NT2/D1 (cell line): ENCODE measurements at regions not wholly inside any gene's neighbourhood (a gene's known extent, or its start where the extent isn't known, plus 50 kb on each side); places are given as distances from the start of the nearest gene placed in this dataset.

ENCODE experiments used
- DNase-seq: peaks from one replicate; pipeline ENCODE4 v3.0.0-alpha.2; 2011; ENCODE audit warnings: low read depth, low spot score
- H3K27me3 ChIP-seq: 2 replicates; pipeline ENCODE4 v1.6.0; 2011; ENCODE audit warnings: mild to moderate bottlenecking; ENCODE audit not compliant: insufficient read length, insufficient read depth
- H3K36me3 ChIP-seq: 2 replicates; pipeline ENCODE4 v1.6.1; 2011; ENCODE audit warnings: mild to moderate bottlenecking, low read length, mixed read lengths; ENCODE audit not compliant: insufficient read depth, insufficient read length
- H3K4me1 ChIP-seq: 2 replicates; pipeline ENCODE4 v1.5.1; 2011; ENCODE audit not compliant: insufficient read depth, insufficient read length
- H3K4me3 ChIP-seq: 2 replicates; pipeline ENCODE4 v1.5.1; 2011; ENCODE audit warnings: low read depth; ENCODE audit not compliant: insufficient read length
- H3K9ac ChIP-seq: 2 replicates; pipeline ENCODE4 v1.6.0; 2011; ENCODE audit warnings: low read depth; ENCODE audit not compliant: insufficient read length
- H3K9me3 ChIP-seq: 2 replicates; pipeline ENCODE4 v1.5.1; 2011; ENCODE audit warnings: mild to moderate bottlenecking, low read length; ENCODE audit not compliant: insufficient read depth
- SUZ12 ChIP-seq: IDR thresholded peaks from 2 replicates; pipeline ENCODE4 v1.6.1; 2011; ENCODE audit not compliant: insufficient read length, insufficient read depth; ENCODE audit errors: extremely low read depth
- YY1 ChIP-seq: IDR thresholded peaks from 2 replicates; pipeline ENCODE4 v1.6.1; 2011; ENCODE audit not compliant: insufficient read length, insufficient read depth
- ZNF274 ChIP-seq: IDR thresholded peaks from 2 replicates; pipeline ENCODE4 v1.6.1; 2011; ENCODE audit warnings: mild to moderate bottlenecking, low read depth, low read length

DNA sequence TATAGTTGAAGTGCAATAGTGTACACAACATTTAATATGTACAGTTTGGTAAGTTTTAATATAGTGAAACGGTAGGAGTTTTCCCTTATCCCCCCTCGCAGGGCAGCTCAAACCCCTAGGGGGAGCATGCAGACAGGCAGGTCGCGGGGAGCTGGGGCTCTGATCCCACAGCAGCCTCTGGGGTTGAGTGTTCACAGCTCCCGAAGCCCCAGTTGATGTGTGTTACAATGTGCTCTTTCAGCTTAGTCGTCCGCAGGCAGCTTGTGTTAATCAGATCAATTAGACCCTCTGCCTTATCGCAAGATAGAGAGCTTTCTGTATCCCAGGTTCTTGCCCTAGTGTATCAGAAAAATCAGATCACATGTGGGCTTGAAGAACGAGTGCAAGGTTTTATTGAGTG lies 143.1 kb upstream of the CHRNA7 start:
- no peaks in the 10 kb centered on the region for H3K9me3 ChIP-seq
- no peak for DNase-seq
- TF ChIP-seq SUZ12 (no peak), ZNF274 (no peak), YY1 (no peak)
- no peak overlapping the region for H3K9ac ChIP-seq
- no peaks in the 10 kb centered on the region for H3K36me3 ChIP-seq
- no peaks in the 10 kb centered on the region for H3K4me1 ChIP-seq
- no peaks in the 10 kb centered on the region for H3K27me3 ChIP-seq
- H3K4me3 ChIP-seq, result no peak overlapping the region

DNA sequence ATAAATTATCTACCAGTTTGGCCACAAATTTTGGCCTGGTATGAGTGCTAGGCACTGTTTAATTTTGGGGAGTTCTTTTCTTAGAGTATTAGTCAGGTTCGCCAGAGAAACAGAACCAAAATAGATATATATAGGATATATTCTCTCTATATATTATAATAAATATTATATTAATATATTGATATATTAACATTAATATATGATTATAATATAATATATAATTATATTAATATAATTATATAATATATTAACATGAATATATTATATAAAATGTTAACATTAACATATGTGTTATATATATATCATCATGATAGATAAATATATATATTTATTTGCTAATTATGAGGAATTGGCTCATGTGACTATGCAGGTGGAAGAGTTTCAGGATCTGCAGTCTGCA lies 137.8 kb upstream of the CHRNA7 start:
- TF ChIP-seq SUZ12 (no peak), YY1 (no peak), ZNF274 (no peak)

DNA sequence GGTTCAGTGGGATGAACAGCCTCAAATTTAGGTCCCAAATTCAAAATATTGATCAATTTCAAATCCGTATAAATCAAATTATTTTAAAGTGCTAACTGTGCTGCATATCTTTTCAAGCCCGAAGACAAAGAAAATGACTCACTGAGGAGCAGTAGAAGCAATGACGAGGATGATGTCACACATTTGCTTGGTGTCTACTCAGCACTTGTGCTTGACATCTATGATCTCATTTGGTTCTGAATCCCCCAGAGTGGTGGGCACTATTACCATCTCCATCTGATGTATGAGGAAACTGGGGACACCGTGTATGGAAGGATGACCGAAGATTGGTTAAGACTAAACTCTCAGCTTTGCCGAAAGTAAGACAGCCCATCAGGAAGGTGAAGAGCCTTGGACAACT lies 136.5 kb upstream of the CHRNA7 start:
- no peak for DNase-seq
- H3K4me1 ChIP-seq, result no peaks in the 10 kb centered on the region
- no peaks in the 10 kb centered on the region for H3K27me3 ChIP-seq
- H3K9me3 ChIP-seq, result no peaks in the 10 kb centered on the region
- H3K9ac ChIP-seq, result no peak overlapping the region
- no peak overlapping the region for H3K4me3 ChIP-seq
- no peak for TF ChIP-seq ZNF274
- TF ChIP-seq YY1, result no peak
- no peak for TF ChIP-seq SUZ12
- H3K36me3 ChIP-seq, result no peaks in the 10 kb centered on the region

More for the DNA sequence above, 137.8 kb upstream of the CHRNA7 start:
- no peak overlapping the region for H3K9ac ChIP-seq
- H3K4me1 ChIP-seq, result no peaks in the 10 kb centered on the region
- H3K9me3 ChIP-seq, result no peaks in the 10 kb centered on the region
- H3K27me3 ChIP-seq, result no peaks in the 10 kb centered on the region
- no peak overlapping the region for H3K4me3 ChIP-seq
- DNase-seq, result no peak
- H3K36me3 ChIP-seq, result no peaks in the 10 kb centered on the region

DNA sequence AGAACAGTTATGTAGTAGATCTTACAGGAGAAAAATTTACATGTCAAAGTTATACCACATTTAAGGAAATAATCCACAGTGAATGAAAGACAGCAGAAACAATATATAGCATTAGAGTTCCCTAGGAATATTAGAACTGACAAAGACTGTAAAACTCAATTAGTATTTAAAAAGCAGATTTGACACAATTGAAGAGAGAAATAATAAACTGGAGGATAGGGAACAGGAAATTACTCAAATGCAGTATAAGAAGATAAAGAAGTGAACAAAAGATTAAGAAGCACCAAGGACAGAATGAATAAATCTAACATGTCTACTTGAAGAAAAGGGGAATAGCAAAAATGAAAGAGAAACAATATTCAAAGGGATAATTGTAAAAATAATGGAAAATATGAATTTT lies 132.6 kb upstream of the CHRNA7 start:
- Histone ChIP-seq H3K9me3 (no peaks in the 10 kb centered on the region), H3K27me3 (no peaks in the 10 kb centered on the region), H3K4me3 (no peak overlapping the region), H3K4me1 (no peaks in the 10 kb centered on the region), H3K9ac (no peak overlapping the region), H3K36me3 (no peaks in the 10 kb centered on the region)
- no peak for DNase-seq
- no peak for TF ChIP-seq SUZ12
- no peak for TF ChIP-seq ZNF274
- TF ChIP-seq YY1, result no peak

DNA sequence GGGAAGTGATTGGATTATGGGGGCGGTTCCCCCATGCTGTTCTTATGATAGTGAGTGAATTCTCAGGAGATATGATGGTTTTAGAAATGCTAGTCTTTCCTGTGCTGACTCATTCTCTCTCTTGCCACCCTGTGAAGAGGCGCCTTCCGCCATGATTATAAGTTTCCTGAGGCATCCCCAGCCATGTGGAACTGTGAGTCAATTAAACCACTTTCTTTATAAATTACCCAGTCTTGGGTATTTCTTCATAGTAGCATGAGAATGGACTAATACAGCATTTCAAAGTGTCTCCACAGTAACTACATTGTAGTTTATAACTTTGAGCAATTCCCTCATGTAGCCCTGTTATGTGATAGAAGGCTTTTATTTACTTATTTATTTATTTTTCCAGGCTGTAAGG lies 128.8 kb upstream of the CHRNA7 start:
- Histone ChIP-seq H3K4me3 (no peak overlapping the region), H3K9me3 (no peaks in the 10 kb centered on the region), H3K36me3 (no peaks in the 10 kb centered on the region), H3K9ac (no peak overlapping the region), H3K4me1 (peaks cover 7% of the 10 kb centered on the region), H3K27me3 (no peaks in the 10 kb centered on the region)
- no peak for DNase-seq
- no peak for TF ChIP-seq SUZ12
- no peak for TF ChIP-seq YY1
- TF ChIP-seq ZNF274, result no peak

DNA sequence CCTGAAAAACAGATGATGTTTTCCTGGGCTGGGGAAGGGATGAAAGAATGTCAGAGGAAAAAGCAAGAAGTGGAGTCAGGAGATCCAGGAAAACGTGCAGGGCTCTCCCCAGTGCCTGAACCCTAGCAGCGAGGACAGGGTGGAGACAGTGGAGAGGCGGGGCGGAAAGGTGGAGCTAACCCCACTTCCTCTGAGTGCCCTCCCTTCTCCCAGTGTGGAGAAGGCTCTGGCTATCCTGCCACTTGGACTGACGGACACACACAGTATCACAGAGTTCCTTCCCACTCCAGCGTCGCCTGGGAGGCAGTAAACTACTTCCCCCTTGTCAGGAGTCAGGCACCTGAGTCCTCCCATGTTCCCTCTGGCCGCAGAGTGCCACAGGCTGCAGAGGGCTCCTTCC lies 125.3 kb upstream of the CHRNA7 start:
- no peak for DNase-seq
- no peak overlapping the region for H3K9ac ChIP-seq
- no peaks in the 10 kb centered on the region for H3K27me3 ChIP-seq
- TF ChIP-seq YY1 (no peak), ZNF274 (no peak), SUZ12 (no peak)
- no peaks in the 10 kb centered on the region for H3K36me3 ChIP-seq
- no peak overlapping the region for H3K4me3 ChIP-seq
- no peaks in the 10 kb centered on the region for H3K9me3 ChIP-seq
- peaks cover 7% of the 10 kb centered on the region for H3K4me1 ChIP-seq

DNA sequence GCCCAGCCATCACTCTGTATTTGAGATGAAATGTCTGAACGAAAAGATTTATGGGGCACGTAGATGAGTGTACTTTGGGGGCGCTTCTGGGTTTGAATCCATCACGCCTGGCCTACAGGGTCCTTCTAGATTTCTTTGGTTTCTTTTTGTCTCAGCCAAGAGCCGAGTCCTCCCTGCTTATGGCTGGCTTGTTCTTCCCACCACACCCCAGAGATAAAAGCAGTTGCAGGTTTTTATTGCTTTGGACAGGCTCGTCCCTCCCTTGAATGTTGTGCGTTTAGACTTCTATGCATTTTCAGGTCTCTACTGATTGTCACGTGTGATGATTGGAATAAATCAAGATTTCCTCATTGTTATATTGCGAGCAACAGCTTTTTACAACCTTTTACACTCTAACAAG lies 104.8 kb upstream of the CHRNA7 start:
- TF ChIP-seq ZNF274 (no peak), YY1 (no peak), SUZ12 (no peak)
- H3K36me3 ChIP-seq, result no peaks in the 10 kb centered on the region
- no peaks in the 10 kb centered on the region for H3K4me1 ChIP-seq
- H3K27me3 ChIP-seq, result no peaks in the 10 kb centered on the region
- DNase-seq, result no peak
- H3K4me3 ChIP-seq, result no peak overlapping the region
- peaks cover 24% of the 10 kb centered on the region for H3K9me3 ChIP-seq
- H3K9ac ChIP-seq, result no peak overlapping the region

DNA sequence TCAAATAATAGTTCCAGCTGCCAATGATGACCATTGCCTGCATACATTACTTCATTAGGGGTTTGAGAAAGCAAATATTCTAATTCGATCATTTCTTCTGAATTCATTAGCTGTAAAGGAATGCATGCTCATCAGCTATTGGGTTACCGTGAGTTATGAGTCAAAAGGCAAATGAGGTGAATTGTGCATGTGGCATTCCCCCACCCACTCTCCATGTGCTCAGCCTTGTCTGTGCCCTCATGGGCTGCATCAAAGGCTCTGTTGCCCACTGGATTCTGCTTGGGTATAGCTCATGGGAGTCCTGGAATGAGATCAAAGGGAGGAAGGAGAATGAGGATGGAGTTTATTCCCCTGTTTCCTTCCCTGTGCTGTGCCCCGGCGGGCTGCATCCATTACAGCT lies 99.3 kb upstream of the CHRNA7 start:
- TF ChIP-seq SUZ12, result no peak
- no peak for TF ChIP-seq ZNF274
- TF ChIP-seq YY1, result no peak
- H3K9ac ChIP-seq, result no peak overlapping the region
- no peaks in the 10 kb centered on the region for H3K4me1 ChIP-seq
- no peak overlapping the region for H3K4me3 ChIP-seq
- DNase-seq, result no peak
- H3K36me3 ChIP-seq, result no peaks in the 10 kb centered on the region
- H3K9me3 ChIP-seq, result no peaks in the 10 kb centered on the region
- no peaks in the 10 kb centered on the region for H3K27me3 ChIP-seq
